IMR-90 (cell line): ENCODE measurements at regions not wholly inside any gene's neighbourhood (a gene's known extent, or its start where the extent isn't known, plus 50 kb on each side); places are given as distances from the start of the nearest gene placed in this dataset.

Experiments used
- ATAC-seq: fragments of 200-7000 bp; cut with Tn5 transposase; 2 replicates; pipeline ENCODE4 v1.9.1; 2020; ENCODE audit warnings: low read depth, mild to moderate bottlenecking, moderate library complexity
- BruUV-seq: library from RNA; stranded (reverse); fragments of 400-500 nt; replicated peaks from 2 replicates; lab custom pipeline; 2021; lab: Mats Ljungman, UMichigan
- CTCF ChIA-PET: fragments of 300-600 bp; formaldehyde crosslinking; extraction: SDS; loops from one replicate; lab custom pipeline; 2021; ENCODE audit warnings: antibody characterized with exemption; lab: Yijun Ruan, JAX
- POLR2A ChIA-PET: fragments of 300-600 bp; sonication (Branson Sonifier 250); formaldehyde crosslinking; loops from one replicate; lab custom pipeline; 2022; ENCODE audit warnings: antibody characterized with exemption; ENCODE audit not compliant: unreplicated experiment; lab: Charles Lee
- DNase-seq: peaks from one replicate; pipeline ENCODE4 v3.0.0; 2013
- H2AFZ ChIP-seq: replicated peaks from 2 replicates; pipeline ENCODE3; 2013; ENCODE audit warnings: low read length, mild to moderate bottlenecking; ENCODE audit not compliant: poor library complexity
- H2AK5ac ChIP-seq: 2 replicates; pipeline ENCODE4 v1.6.1; 2013; ENCODE audit warnings: low read depth, low read length, inconsistent platforms
- H2AK9ac ChIP-seq: replicated peaks from 2 replicates; pipeline ENCODE3; 2013; ENCODE audit warnings: mild to moderate bottlenecking, low read depth, low read length, moderate library complexity; ENCODE audit not compliant: poor library complexity
- H2BK120ac ChIP-seq: 2 replicates; pipeline ENCODE4 v1.6.1; 2013; ENCODE audit warnings: low read depth, low read length, inconsistent platforms
- H2BK15ac ChIP-seq: 3 replicates; pipeline ENCODE4 v1.6.1; 2013; ENCODE audit warnings: low read depth, low read length, inconsistent platforms
- H2BK20ac ChIP-seq: 2 replicates; pipeline ENCODE4 v1.6.1; 2013; ENCODE audit warnings: low read depth, mild to moderate bottlenecking, inconsistent platforms, low read length, moderate library complexity
- H2BK5ac ChIP-seq: 2 replicates; pipeline ENCODE4 v1.6.1; 2013; ENCODE audit warnings: mild to moderate bottlenecking, low read depth, low read length, inconsistent platforms; ENCODE audit not compliant: poor library complexity, severe bottlenecking
- H3K14ac ChIP-seq: replicated peaks from 2 replicates; pipeline ENCODE4 v1.6.1; 2013; ENCODE audit warnings: low read depth, low read length, inconsistent platforms
- H3K18ac ChIP-seq: 2 replicates; pipeline ENCODE4 v1.6.1; 2013; ENCODE audit warnings: low read depth, low read length, control low read depth
- H3K23ac ChIP-seq: 2 replicates; pipeline ENCODE4 v1.6.1; 2013; ENCODE audit warnings: low read depth, low read length, inconsistent platforms
- H3K27ac ChIP-seq: 2 replicates; pipeline ENCODE4 v1.5.1; 2013; ENCODE audit warnings: mild to moderate bottlenecking, control low read depth, low read length; ENCODE audit not compliant: insufficient read depth
- H3K27me3 ChIP-seq: 2 replicates; pipeline ENCODE4 v1.6.1; 2013; ENCODE audit warnings: low read length; ENCODE audit not compliant: control insufficient read depth, insufficient read depth
- H3K36me3 ChIP-seq: 2 replicates; pipeline ENCODE4 v1.6.1; 2013; ENCODE audit warnings: low read length, mixed read lengths; ENCODE audit not compliant: control insufficient read depth, insufficient read depth
- H3K4ac ChIP-seq: 2 replicates; pipeline ENCODE4 v1.6.1; 2013; ENCODE audit warnings: low read depth, low read length, inconsistent platforms
- H3K4me1 ChIP-seq: 2 replicates; pipeline ENCODE4 v1.6.1; 2013; ENCODE audit warnings: low read length, mixed read lengths; ENCODE audit not compliant: control insufficient read depth, insufficient read depth
- H3K4me2 ChIP-seq: 2 replicates; pipeline ENCODE4 v1.6.1; 2013; ENCODE audit warnings: low read depth, mild to moderate bottlenecking, control low read depth, low read length, moderate library complexity
- H3K4me3 ChIP-seq: 2 replicates; pipeline ENCODE4 v1.5.1; 2013; ENCODE audit warnings: low read depth, mild to moderate bottlenecking, control low read depth, low read length, moderate library complexity; ENCODE audit not compliant: insufficient read depth
- H3K56ac ChIP-seq: 2 replicates; pipeline ENCODE4 v1.6.1; 2013; ENCODE audit warnings: low read length, inconsistent platforms; ENCODE audit not compliant: insufficient read depth; ENCODE audit errors: extremely low read depth
- H3K79me1 ChIP-seq, 2 experiments: 2 replicates each; pipeline ENCODE4 v1.6.1; 2013; ENCODE audit warnings: low read length in 2 of 2, inconsistent platforms in 1 of 2, low read depth in 1 of 2
- H3K9ac ChIP-seq: 2 replicates; pipeline ENCODE4 v1.6.1; 2013; ENCODE audit warnings: low read depth, low read length, control low read depth
- H3K9me1 ChIP-seq: 2 replicates; pipeline ENCODE4 v1.6.1; 2013; ENCODE audit warnings: low read length, inconsistent platforms; ENCODE audit not compliant: insufficient read depth
- H3K9me3 ChIP-seq: 2 replicates; pipeline ENCODE4 v1.6.1; 2013; ENCODE audit warnings: low read length; ENCODE audit not compliant: control insufficient read depth, insufficient read depth
- H4K20me1 ChIP-seq: 2 replicates; pipeline ENCODE4 v1.6.1; 2013; ENCODE audit warnings: low read length, inconsistent platforms; ENCODE audit not compliant: insufficient read depth
- H4K5ac ChIP-seq: 2 replicates; pipeline ENCODE4 v1.6.1; 2013; ENCODE audit warnings: mild to moderate bottlenecking, low read depth, low read length, control low read depth
- H4K8ac ChIP-seq, 2 experiments: 2 replicates each; pipeline ENCODE4 v1.6.1; 2013; ENCODE audit warnings: low read depth in 2 of 2, low read length in 2 of 2, control low read depth in 1 of 2, inconsistent platforms in 1 of 2
- H4K91ac ChIP-seq: 2 replicates; pipeline ENCODE4 v1.6.1; 2013; ENCODE audit warnings: low read depth, low read length, inconsistent platforms; ENCODE audit not compliant: insufficient read depth
- BHLHE40 ChIP-seq: fragments of 150-350 bp; IDR thresholded peaks from 2 replicates; pipeline ENCODE4 v1.6.1; 2016; ENCODE audit warnings: mild to moderate bottlenecking, low read depth, low read length
- CEBPB ChIP-seq: IDR thresholded peaks from 2 replicates; pipeline ENCODE4 v1.6.1; 2012; ENCODE audit warnings: low read depth, low read length, improper control_type of control experiment
- CHD1 ChIP-seq: IDR thresholded peaks from 2 replicates; pipeline ENCODE4 v1.6.1; 2012; ENCODE audit warnings: low read depth, low read length, improper control_type of control experiment
- FOS ChIP-seq: fragments of 150-350 bp; IDR thresholded peaks from 2 replicates; pipeline ENCODE4 v1.6.1; 2016; ENCODE audit warnings: low read depth, low read length
- MAFK ChIP-seq: IDR thresholded peaks from 2 replicates; pipeline ENCODE4 v1.6.1; 2012; ENCODE audit warnings: low read depth, low read length, improper control_type of control experiment
- MAZ ChIP-seq: IDR thresholded peaks from 2 replicates; pipeline ENCODE4 v1.6.1; 2012; ENCODE audit warnings: low read depth, mild to moderate bottlenecking, low read length, improper control_type of control experiment, moderate library complexity, borderline replicate concordance
- MXI1 ChIP-seq: IDR thresholded peaks from 2 replicates; pipeline ENCODE4 v1.6.1; 2012; ENCODE audit warnings: low read depth, mild to moderate bottlenecking, low read length, moderate library complexity, borderline replicate concordance
- NFE2L2 ChIP-seq: fragments of 150-350 bp; IDR thresholded peaks from 2 replicates; pipeline ENCODE4 v1.6.1; 2016; ENCODE audit warnings: low read depth, mild to moderate bottlenecking, low read length
- POLR2A ChIP-seq: IDR thresholded peaks from 2 replicates; pipeline ENCODE4 v1.6.1; 2012; ENCODE audit warnings: mild to moderate bottlenecking, low read depth, low read length
- RAD21 ChIP-seq: IDR thresholded peaks from 2 replicates; pipeline ENCODE4 v1.6.1; 2012; ENCODE audit warnings: low read length, improper control_type of control experiment
- RCOR1 ChIP-seq: IDR thresholded peaks from 2 replicates; pipeline ENCODE4 v1.6.1; 2012; ENCODE audit warnings: mild to moderate bottlenecking, low read length, improper control_type of control experiment; ENCODE audit not compliant: insufficient replicate concordance
- RFX5 ChIP-seq: IDR thresholded peaks from 2 replicates; pipeline ENCODE4 v1.8.0; 2012; ENCODE audit warnings: low read depth, mild to moderate bottlenecking, low read length, moderate library complexity
- SMC3 ChIP-seq: fragments of 150-350 bp; IDR thresholded peaks from 2 replicates; pipeline ENCODE4 v1.6.1; 2016; ENCODE audit warnings: low read depth, mild to moderate bottlenecking, antibody characterized with exemption, low read length, moderate library complexity
- USF2 ChIP-seq: fragments of 150-350 bp; IDR thresholded peaks from 2 replicates; pipeline ENCODE4 v1.6.1; 2017; ENCODE audit warnings: mild to moderate bottlenecking, antibody characterized with exemption, low read length, low read depth
- WGBS, 2 experiments: methylation state at CpG; one replicate each; pipeline versions ENCODE4 v1.1.5 to v1.1.7; 2013; ENCODE audit warnings: missing lambda C conversion rate in 2 of 2; ENCODE audit not compliant: insufficient read length in 1 of 2; ENCODE audit errors: extremely low coverage in 2 of 2; 5-methylcytosine and 5-hydroxymethylcytosine counted together
- dilution Hi-C: fragments of 300-500 bp; cut with HindIII; formaldehyde crosslinking; loops from one replicate; pipeline ENCODE4 v1.14.3; 2018; ENCODE audit warnings: low sequenced_read_pairs; ENCODE audit not compliant: unreplicated experiment
- in situ Hi-C: fragments of 300-500 bp; cut with MboI; formaldehyde crosslinking; loops from 3 replicates; pipeline ENCODE4 v1.14.3; 2019; ENCODE audit warnings: low sequenced_read_pairs, inconsistent platforms, mixed read lengths
- intact Hi-C: fragments of 100-400 bp; cut with micrococcal nuclease; formaldehyde crosslinking; loops from 2 replicates; pipeline ENCODE4 v1.10.0; 2022
- TF ChIP-seq, protein P1 (sequence below): conservative IDR thresholded peaks from 2 replicates; pipeline ENCODE4 v1.5.1; 2012; ENCODE audit warnings: mild to moderate bottlenecking, low read depth, low read length, improper control_type of control experiment
- TF ChIP-seq, protein P2 (sequence below): fragments of 150-350 bp; IDR thresholded peaks from 2 replicates; pipeline ENCODE4 v1.6.1; 2016; ENCODE audit warnings: low read depth, mild to moderate bottlenecking, low read length, moderate library complexity, borderline replicate concordance

DNA sequence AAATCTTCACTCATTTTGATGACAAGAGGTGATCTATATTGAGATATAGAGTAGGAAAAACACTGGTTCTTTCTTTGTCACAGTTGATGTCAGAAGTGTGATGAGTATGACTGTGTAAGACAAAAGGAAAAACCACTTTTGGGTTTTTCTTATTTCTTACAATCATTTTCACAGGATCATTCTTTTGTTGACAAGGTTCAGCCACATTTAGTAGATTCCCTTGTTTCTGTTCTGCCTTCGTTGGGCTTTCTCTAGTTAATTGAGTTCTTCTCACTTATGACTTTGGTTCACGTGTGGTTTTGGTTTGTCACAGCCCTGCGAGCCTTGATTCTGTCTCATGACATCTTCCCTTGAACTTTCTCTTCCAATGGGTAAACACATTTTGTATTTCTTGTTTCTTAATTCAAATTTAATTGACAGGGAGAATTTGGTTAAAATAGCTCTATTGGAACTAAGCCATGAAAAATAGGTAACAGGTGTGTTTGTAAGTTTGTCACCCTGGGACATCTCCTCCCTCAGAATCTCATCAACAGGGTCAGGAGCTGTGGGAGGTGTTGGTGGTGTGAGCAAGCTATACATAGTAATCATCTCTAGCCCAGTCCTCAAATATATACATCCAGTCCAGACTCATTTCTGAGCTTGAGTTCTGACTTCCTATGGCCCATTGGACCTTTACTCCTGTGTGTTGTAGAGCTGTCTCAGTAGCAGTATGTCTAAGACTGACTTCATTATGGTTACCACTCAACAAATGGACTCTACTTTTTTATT lies 255.3 kb downstream of the BMP4 start:
- no peak overlapping the region for H3K27ac ChIP-seq
- CTCF ChIA-PET = no interaction called here
- no CpG with 5 or more reads among the region's 3 CpGs for WGBS, 2 experiments

More for the DNA sequence above, 255.3 kb downstream of the BMP4 start:
- H2AFZ ChIP-seq = no peak overlapping the region
- H3K18ac ChIP-seq = no peak overlapping the region
- H2BK120ac ChIP-seq = no peak overlapping the region
- H2BK5ac ChIP-seq = no peak overlapping the region
- H3K79me1 ChIP-seq = no peaks in the 10 kb centered on the region
- H3K9me3 ChIP-seq = no peaks in the 10 kb centered on the region
- H3K56ac ChIP-seq = no peak overlapping the region
- no peak overlapping the region for H3K4me3 ChIP-seq
- no peaks in the 10 kb centered on the region for H3K9me1 ChIP-seq
- no peak for ATAC-seq
- no peak overlapping the region for H4K5ac ChIP-seq
- no peak overlapping the region for H3K4me2 ChIP-seq
- H4K91ac ChIP-seq = no peak overlapping the region
- no peak overlapping the region for H3K23ac ChIP-seq
- no peak overlapping the region for H2BK20ac ChIP-seq
- no peak for DNase-seq
- H3K9ac ChIP-seq = no peak overlapping the region
- H3K14ac ChIP-seq = no peak overlapping the region
- H2AK5ac ChIP-seq = no peak overlapping the region
- peaks cover 11% of the 10 kb centered on the region for H3K27me3 ChIP-seq
- no TSS peak for BruUV-seq
- dilution Hi-C loops (no loop called here), intact Hi-C loops (no loop called here), in situ Hi-C loops (no loop called here)
- no peak overlapping the region for H4K8ac ChIP-seq
- H2AK9ac ChIP-seq = no peak overlapping the region
- no peak overlapping the region for H2BK15ac ChIP-seq
- no peak overlapping the region for H3K4ac ChIP-seq
- no peaks in the 10 kb centered on the region for H3K36me3 ChIP-seq
- H4K20me1 ChIP-seq = no peaks in the 10 kb centered on the region
- no peaks in the 10 kb centered on the region for H3K4me1 ChIP-seq
- POLR2A ChIA-PET = interaction anchor here (0.6 kb wide), 1 partner anchor 14 kb away, joined by 3 read pairs; no protein-coding TSS in a partner anchor
- TF ChIP-seq CEBPB (no peak), POLR2A (no peak), MAZ (no peak), RAD21 (no peak), NFE2L2 (no peak), BHLHE40 (no peak), USF2 (no peak), FOS (no peak), CHD1 (no peak), MXI1 (no peak), MAFK (no peak), RCOR1 (no peak), SMC3 (no peak), RFX5 (no peak)
- TF ChIP-seq, protein P1, sequence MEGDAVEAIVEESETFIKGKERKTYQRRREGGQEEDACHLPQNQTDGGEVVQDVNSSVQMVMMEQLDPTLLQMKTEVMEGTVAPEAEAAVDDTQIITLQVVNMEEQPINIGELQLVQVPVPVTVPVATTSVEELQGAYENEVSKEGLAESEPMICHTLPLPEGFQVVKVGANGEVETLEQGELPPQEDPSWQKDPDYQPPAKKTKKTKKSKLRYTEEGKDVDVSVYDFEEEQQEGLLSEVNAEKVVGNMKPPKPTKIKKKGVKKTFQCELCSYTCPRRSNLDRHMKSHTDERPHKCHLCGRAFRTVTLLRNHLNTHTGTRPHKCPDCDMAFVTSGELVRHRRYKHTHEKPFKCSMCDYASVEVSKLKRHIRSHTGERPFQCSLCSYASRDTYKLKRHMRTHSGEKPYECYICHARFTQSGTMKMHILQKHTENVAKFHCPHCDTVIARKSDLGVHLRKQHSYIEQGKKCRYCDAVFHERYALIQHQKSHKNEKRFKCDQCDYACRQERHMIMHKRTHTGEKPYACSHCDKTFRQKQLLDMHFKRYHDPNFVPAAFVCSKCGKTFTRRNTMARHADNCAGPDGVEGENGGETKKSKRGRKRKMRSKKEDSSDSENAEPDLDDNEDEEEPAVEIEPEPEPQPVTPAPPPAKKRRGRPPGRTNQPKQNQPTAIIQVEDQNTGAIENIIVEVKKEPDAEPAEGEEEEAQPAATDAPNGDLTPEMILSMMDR = no peak
- TF ChIP-seq, protein P2, sequence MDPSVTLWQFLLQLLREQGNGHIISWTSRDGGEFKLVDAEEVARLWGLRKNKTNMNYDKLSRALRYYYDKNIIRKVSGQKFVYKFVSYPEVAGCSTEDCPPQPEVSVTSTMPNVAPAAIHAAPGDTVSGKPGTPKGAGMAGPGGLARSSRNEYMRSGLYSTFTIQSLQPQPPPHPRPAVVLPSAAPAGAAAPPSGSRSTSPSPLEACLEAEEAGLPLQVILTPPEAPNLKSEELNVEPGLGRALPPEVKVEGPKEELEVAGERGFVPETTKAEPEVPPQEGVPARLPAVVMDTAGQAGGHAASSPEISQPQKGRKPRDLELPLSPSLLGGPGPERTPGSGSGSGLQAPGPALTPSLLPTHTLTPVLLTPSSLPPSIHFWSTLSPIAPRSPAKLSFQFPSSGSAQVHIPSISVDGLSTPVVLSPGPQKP = no peak
